ENCODE measurements at regions not wholly inside any gene's neighbourhood (a gene's known extent, or its start where the extent isn't known, plus 50 kb on each side); places are given as distances from the start of the nearest gene placed in this dataset.

DNA sequence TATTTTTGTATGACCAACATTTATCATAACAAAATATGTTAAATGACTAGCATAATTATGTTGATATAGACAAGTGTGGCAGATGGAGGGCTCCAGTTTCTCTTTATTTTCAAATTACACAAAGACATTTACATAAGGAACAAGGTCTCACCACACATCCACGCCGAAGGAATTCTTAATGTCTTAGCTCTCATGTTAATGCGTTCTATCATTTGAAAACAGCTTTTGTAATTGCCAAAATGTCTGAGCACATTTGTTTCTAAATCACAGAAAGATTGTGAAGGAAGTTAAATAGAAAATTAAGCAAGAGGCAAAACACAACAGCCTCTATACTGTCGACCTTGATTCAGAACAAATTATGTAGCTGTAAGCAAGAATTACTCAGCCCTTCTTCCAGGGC is 223.0 kb upstream of the NR5A2 start (continued):
- TF ChIP-seq, protein P1, sequence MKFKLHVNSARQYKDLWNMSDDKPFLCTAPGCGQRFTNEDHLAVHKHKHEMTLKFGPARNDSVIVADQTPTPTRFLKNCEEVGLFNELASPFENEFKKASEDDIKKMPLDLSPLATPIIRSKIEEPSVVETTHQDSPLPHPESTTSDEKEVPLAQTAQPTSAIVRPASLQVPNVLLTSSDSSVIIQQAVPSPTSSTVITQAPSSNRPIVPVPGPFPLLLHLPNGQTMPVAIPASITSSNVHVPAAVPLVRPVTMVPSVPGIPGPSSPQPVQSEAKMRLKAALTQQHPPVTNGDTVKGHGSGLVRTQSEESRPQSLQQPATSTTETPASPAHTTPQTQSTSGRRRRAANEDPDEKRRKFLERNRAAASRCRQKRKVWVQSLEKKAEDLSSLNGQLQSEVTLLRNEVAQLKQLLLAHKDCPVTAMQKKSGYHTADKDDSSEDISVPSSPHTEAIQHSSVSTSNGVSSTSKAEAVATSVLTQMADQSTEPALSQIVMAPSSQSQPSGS (IDR thresholded peaks at IDR 0.05; ENCODE audit: low read length): no peak
- TF ChIP-seq, protein P2, sequence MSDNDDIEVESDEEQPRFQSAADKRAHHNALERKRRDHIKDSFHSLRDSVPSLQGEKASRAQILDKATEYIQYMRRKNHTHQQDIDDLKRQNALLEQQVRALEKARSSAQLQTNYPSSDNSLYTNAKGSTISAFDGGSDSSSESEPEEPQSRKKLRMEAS (IDR thresholded peaks at IDR 0.05; ENCODE audit: low read depth, low read length): no peak
- no peak for TF ChIP-seq ZNF217 (IDR thresholded peaks at IDR 0.05)
- TF ChIP-seq, protein P3, sequence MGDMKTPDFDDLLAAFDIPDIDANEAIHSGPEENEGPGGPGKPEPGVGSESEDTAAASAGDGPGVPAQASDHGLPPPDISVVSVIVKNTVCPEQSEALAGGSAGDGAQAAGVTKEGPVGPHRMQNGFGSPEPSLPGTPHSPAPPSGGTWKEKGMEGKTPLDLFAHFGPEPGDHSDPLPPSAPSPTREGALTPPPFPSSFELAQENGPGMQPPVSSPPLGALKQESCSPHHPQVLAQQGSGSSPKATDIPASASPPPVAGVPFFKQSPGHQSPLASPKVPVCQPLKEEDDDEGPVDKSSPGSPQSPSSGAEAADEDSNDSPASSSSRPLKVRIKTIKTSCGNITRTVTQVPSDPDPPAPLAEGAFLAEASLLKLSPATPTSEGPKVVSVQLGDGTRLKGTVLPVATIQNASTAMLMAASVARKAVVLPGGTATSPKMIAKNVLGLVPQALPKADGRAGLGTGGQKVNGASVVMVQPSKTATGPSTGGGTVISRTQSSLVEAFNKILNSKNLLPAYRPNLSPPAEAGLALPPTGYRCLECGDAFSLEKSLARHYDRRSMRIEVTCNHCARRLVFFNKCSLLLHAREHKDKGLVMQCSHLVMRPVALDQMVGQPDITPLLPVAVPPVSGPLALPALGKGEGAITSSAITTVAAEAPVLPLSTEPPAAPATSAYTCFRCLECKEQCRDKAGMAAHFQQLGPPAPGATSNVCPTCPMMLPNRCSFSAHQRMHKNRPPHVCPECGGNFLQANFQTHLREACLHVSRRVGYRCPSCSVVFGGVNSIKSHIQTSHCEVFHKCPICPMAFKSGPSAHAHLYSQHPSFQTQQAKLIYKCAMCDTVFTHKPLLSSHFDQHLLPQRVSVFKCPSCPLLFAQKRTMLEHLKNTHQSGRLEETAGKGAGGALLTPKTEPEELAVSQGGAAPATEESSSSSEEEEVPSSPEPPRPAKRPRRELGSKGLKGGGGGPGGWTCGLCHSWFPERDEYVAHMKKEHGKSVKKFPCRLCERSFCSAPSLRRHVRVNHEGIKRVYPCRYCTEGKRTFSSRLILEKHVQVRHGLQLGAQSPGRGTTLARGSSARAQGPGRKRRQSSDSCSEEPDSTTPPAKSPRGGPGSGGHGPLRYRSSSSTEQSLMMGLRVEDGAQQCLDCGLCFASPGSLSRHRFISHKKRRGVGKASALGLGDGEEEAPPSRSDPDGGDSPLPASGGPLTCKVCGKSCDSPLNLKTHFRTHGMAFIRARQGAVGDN (IDR thresholded peaks at IDR 0.05): no peak
- TF ChIP-seq RB1 (IDR thresholded peaks at IDR 0.05; ENCODE audit: borderline replicate concordance): no peak
- no peak for TF ChIP-seq RAD51 (IDR thresholded peaks at IDR 0.05)

DNA sequence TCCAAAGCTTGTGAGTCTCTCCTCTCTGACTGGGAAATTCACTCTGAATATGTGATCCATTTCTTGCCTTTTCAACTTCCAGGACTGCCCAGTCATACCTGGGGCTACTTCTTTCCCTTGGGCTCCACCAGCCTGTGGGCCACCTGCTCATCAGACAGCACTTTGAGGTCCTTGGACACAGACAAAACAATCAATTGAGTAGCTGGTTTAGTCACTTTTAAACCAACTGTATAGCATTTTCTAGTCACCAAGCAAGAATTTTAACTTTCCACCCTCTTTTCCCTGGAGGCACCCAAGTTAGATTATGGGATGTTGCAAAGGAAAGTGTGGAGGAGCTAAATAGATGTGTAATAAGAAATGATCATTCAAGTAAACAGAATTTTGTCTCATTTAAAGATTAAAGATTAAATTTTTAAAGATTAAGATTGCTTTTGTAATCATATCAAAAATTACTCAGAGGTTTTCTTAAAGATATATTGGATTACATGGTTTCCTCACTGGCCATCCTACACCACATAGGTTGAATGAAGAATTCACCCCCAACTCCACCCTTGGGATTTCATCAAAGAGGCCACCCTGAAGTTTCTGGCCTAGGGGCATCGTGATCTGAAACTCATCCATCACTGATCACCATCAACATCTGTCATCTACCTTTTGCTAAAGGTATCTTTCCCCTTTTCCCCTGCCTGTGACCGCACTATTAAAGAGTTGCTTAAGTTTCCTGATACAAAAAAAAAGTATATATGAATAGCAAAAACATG is 219.2 kb upstream of the NR5A2 start:
- WGBS (ENCODE audit: insufficient coverage, insufficient replicate concordance, low lambda C conversion rate, missing lambda C conversion rate): 44% methylated on average over 2 of the region's 2 CpGs
- ChIA-PET POLR2A (no interaction called here), CTCF (no interaction called here), SMC1A (ENCODE audit: uncharacterized antibody, unreplicated experiment) (no interaction called here), RAD21 (ENCODE audit: unreplicated experiment) (no interaction called here)
- intact Hi-C loops (cut with micrococcal nuclease; ENCODE audit: unreplicated experiment) (no loop called here), in situ Hi-C loops (cut with MboI) (no loop called here)
- Histone ChIP-seq H3K4me3 (no peak overlapping the region), H4K20me1 (ENCODE audit: control insufficient read depth, insufficient read depth) (no peaks in the 10 kb centered on the region), H3K4me2 (ENCODE audit: control insufficient read depth, insufficient read depth) (no peak overlapping the region), H3K4me1 (ENCODE audit: control insufficient read depth, insufficient read depth, low read length) (no peaks in the 10 kb centered on the region), H3K27ac (ENCODE audit: control insufficient read depth, insufficient read depth) (no peak overlapping the region), H3K9me3 (replicated peaks; ENCODE audit: control insufficient read depth, insufficient read depth, low read length) (no peaks in the 10 kb centered on the region), H3K36me3 (ENCODE audit: control insufficient read depth in 2 of 2, insufficient read depth in 2 of 2, low read length in 1 of 2) (no peaks in the 10 kb centered on the region), H2AFZ (ENCODE audit: control insufficient read depth, low read depth, low read length) (no peak overlapping the region), H3K79me2 (ENCODE audit: control insufficient read depth, insufficient read depth, low read length) (no peaks in the 10 kb centered on the region), H3K9ac (ENCODE audit: control insufficient read depth, insufficient read depth, low read length) (no peak overlapping the region), H3K27me3 (replicated peaks in 1 of 2; ENCODE audit: control insufficient read depth in 2 of 2, insufficient read depth in 2 of 2, low read length in 1 of 2) (no peaks in the 10 kb centered on the region)
- ATAC-seq: no peak
- FAIRE-seq: no peak
- no peak for DNase-seq (ENCODE audit: low read depth, low spot score)
- BruUV-seq (replicated peaks): no TSS peak
- TF ChIP-seq IRF4 (IDR thresholded peaks at IDR 0.05; ENCODE audit: low read depth, low read length): no peak
- no peak for TF ChIP-seq DPF2 (IDR thresholded peaks at IDR 0.05)
- no peak for TF ChIP-seq BACH1 (IDR thresholded peaks at IDR 0.05; ENCODE audit: borderline replicate concordance)
- no peak for TF ChIP-seq TCF7 (IDR thresholded peaks at IDR 0.05; ENCODE audit: borderline replicate concordance)
- no peak for TF ChIP-seq RFX5 (IDR thresholded peaks at IDR 0.05; ENCODE audit: low read depth, low read length)
- TF ChIP-seq WRNIP1 (IDR thresholded peaks at IDR 0.05; ENCODE audit: borderline replicate concordance, low read depth, low read length): no peak
- TF ChIP-seq PAX8 (IDR thresholded peaks at IDR 0.05): no peak
- no peak for TF ChIP-seq SMARCA5 (IDR thresholded peaks at IDR 0.05)
- no peak for TF ChIP-seq TAF1 (IDR thresholded peaks at IDR 0.05; ENCODE audit: borderline replicate concordance, low read depth, low read length)
- no peak for TF ChIP-seq ZBED1 (IDR thresholded peaks at IDR 0.05; ENCODE audit: borderline replicate concordance)
